GM12878 (cell line): ENCODE measurements at regions not wholly inside any gene's neighbourhood (a gene's known extent, or its start where the extent isn't known, plus 50 kb on each side); places are given as distances from the start of the nearest gene placed in this dataset.

ENCODE experiments used
- ATAC-seq: fragments of 200-7000 bp; cut with Tn5 transposase; 3 replicates; pipeline ENCODE4 v1.9.1; 2020; ENCODE audit warnings: mild to moderate bottlenecking, moderate library complexity
- BruUV-seq: library from RNA; stranded (reverse); fragments of 400-500 nt; replicated peaks from 2 replicates; lab custom pipeline; 2021; lab: Mats Ljungman, UMichigan
- CTCF ChIA-PET: fragments of 300-600 bp; sonication (Branson Sonifier 250); formaldehyde crosslinking; extraction: SDS; loops from one replicate; lab custom pipeline; 2021; ENCODE audit warnings: inconsistent platforms; lab: Yijun Ruan, JAX
- POLR2A ChIA-PET: fragments of 350-600 bp; formaldehyde crosslinking; extraction: SDS; loops from one replicate; lab custom pipeline; 2021; ENCODE audit warnings: inconsistent platforms; lab: Charles Lee
- RAD21 ChIA-PET: fragments of 300-600 bp; sonication (Branson Sonifier 250); formaldehyde crosslinking; loops from one replicate; lab custom pipeline; 2023; ENCODE audit warnings: antibody characterized with exemption; ENCODE audit not compliant: unreplicated experiment; lab: Charles Lee
- SMC1A ChIA-PET: fragments of 300-600 bp; sonication (Branson Sonifier 250); formaldehyde crosslinking; loops from one replicate; lab custom pipeline; 2023; ENCODE audit not compliant: unreplicated experiment, uncharacterized antibody; lab: Charles Lee
- DNase-seq: peaks from one replicate; pipeline ENCODE4 v3.0.0-alpha.2; 2011; ENCODE audit warnings: low read depth, low spot score
- FAIRE-seq: peaks from 3 replicates; lab custom pipeline; 2011; peaks lifted over from hg19 to GRCh38; lab: Jason Lieb, UNC
- H2AFZ ChIP-seq: 2 replicates; pipeline ENCODE4 v1.6.0; 2011; ENCODE audit warnings: low read depth, low read length, control low read depth; ENCODE audit not compliant: control insufficient read depth
- H3K27ac ChIP-seq: 2 replicates; pipeline ENCODE4 v1.5.1; 2011; ENCODE audit warnings: control low read depth; ENCODE audit not compliant: control insufficient read depth, insufficient read depth
- H3K27me3 ChIP-seq, 2 experiments: replicated peaks in 1 of 2; 2 replicates each; pipeline versions ENCODE4 v1.6.0 to v1.6.1; 2011; ENCODE audit warnings: low read length in 1 of 2; ENCODE audit not compliant: control insufficient read depth in 2 of 2, insufficient read depth in 2 of 2
- H3K36me3 ChIP-seq, 2 experiments: 2 replicates each; pipeline ENCODE4 v1.5.1; 2011; ENCODE audit warnings: low read length in 1 of 2; ENCODE audit not compliant: control insufficient read depth in 2 of 2, insufficient read depth in 2 of 2
- H3K4me1 ChIP-seq: 2 replicates; pipeline ENCODE4 v1.6.1; 2011; ENCODE audit warnings: mild to moderate bottlenecking, low read length, moderate library complexity, mixed read lengths; ENCODE audit not compliant: control insufficient read depth, insufficient read depth
- H3K4me2 ChIP-seq: 2 replicates; pipeline ENCODE4 v1.6.0; 2011; ENCODE audit warnings: control low read depth; ENCODE audit not compliant: control insufficient read depth, insufficient read depth
- H3K4me3 ChIP-seq: fragments of 200-600 bp; sonication (generic); 2 replicates; pipeline ENCODE4 v1.5.1; 2016
- H3K79me2 ChIP-seq: 2 replicates; pipeline ENCODE4 v1.6.0; 2011; ENCODE audit warnings: low read length; ENCODE audit not compliant: control insufficient read depth, insufficient read depth
- H3K9ac ChIP-seq: 2 replicates; pipeline ENCODE4 v1.8.0; 2011; ENCODE audit warnings: low read length, control low read depth, mixed read lengths; ENCODE audit not compliant: control insufficient read depth, insufficient read depth
- H3K9me3 ChIP-seq: replicated peaks from 3 replicates; pipeline ENCODE4 v1.5.1; 2011; ENCODE audit warnings: mild to moderate bottlenecking, low read length; ENCODE audit not compliant: control insufficient read depth, insufficient read depth
- H4K20me1 ChIP-seq: 2 replicates; pipeline ENCODE4 v1.6.0; 2011; ENCODE audit not compliant: control insufficient read depth, insufficient read depth
- BCL11A ChIP-seq: IDR thresholded peaks from 2 replicates; pipeline ENCODE4 v1.6.1; 2011; ENCODE audit warnings: low read depth, low read length
- CREB1 ChIP-seq: IDR thresholded peaks from 2 replicates; pipeline ENCODE4 v1.6.1; 2012; ENCODE audit warnings: low read depth, mild to moderate bottlenecking, inconsistent platforms
- CREM ChIP-seq: IDR thresholded peaks from 2 replicates; pipeline ENCODE4 v1.6.1; 2014; ENCODE audit warnings: antibody characterized with exemption, low read depth
- FOXM1 ChIP-seq: IDR thresholded peaks from 2 replicates; pipeline ENCODE4 v1.6.1; 2012; ENCODE audit warnings: low read depth, mild to moderate bottlenecking, inconsistent platforms, low read length, moderate library complexity
- GABPA ChIP-seq: IDR thresholded peaks from 2 replicates; pipeline ENCODE4 v1.6.1; 2014; ENCODE audit warnings: antibody characterized with exemption, low read depth, mild to moderate bottlenecking, inconsistent platforms
- JUNB ChIP-seq: IDR thresholded peaks from 2 replicates; pipeline ENCODE4 v1.6.1; 2016; ENCODE audit warnings: antibody characterized with exemption, mild to moderate bottlenecking
- MEF2A ChIP-seq: IDR thresholded peaks from 2 replicates; pipeline ENCODE4 v1.6.1; 2011; ENCODE audit warnings: low read depth, mild to moderate bottlenecking, low read length, moderate library complexity; ENCODE audit not compliant: insufficient read depth
- NFIC ChIP-seq: IDR thresholded peaks from 2 replicates; pipeline ENCODE4 v1.6.1; 2012; ENCODE audit warnings: low read depth, mild to moderate bottlenecking, inconsistent platforms, low read length, moderate library complexity
- POLR2A ChIP-seq: IDR thresholded peaks from 2 replicates; pipeline ENCODE4 v1.6.1; 2011; ENCODE audit warnings: low read depth, mild to moderate bottlenecking, low read length
- RAD21 ChIP-seq: IDR thresholded peaks from 2 replicates; pipeline ENCODE4 v1.6.1; 2011; ENCODE audit warnings: mild to moderate bottlenecking, low read depth, low read length, moderate library complexity; ENCODE audit not compliant: insufficient read depth
- RUNX3 ChIP-seq: IDR thresholded peaks from 2 replicates; pipeline ENCODE4 v1.6.1; 2012; ENCODE audit warnings: low read length, inconsistent platforms
- ZNF622 ChIP-seq: fragments of 450-650 bp; IDR thresholded peaks from 2 replicates; pipeline ENCODE4 v1.6.1; 2017; ENCODE audit warnings: mild to moderate bottlenecking, inconsistent platforms
- WGBS: methylation state at CpG from one replicate; pipeline ENCODE4 v1.1.6; 2016; ENCODE audit warnings: low lambda C conversion rate; ENCODE audit not compliant: insufficient replicate concordance, insufficient coverage; ENCODE audit errors: missing lambda C conversion rate; 5-methylcytosine and 5-hydroxymethylcytosine counted together
- in situ Hi-C: fragments of 300-500 bp; cut with MboI; formaldehyde crosslinking; loops from 9 replicates; pipeline ENCODE4 v1.14.3; 2018; ENCODE audit warnings: mixed read lengths
- intact Hi-C: fragments of 100-400 bp; cut with micrococcal nuclease; formaldehyde crosslinking; loops from one replicate; pipeline ENCODE4 v1.14.2; 2022; ENCODE audit not compliant: unreplicated experiment
- TF ChIP-seq, protein P1 (sequence below): fragments of 450-650 bp; IDR thresholded peaks from 2 replicates; pipeline ENCODE4 v1.6.1; 2016; ENCODE audit warnings: mild to moderate bottlenecking
- TF ChIP-seq, protein P2 (sequence below): fragments of 150-350 bp; IDR thresholded peaks from 2 replicates; pipeline ENCODE4 v1.6.1; 2014; ENCODE audit warnings: mild to moderate bottlenecking, low read depth, low read length
- TF ChIP-seq, protein P3 (sequence below): IDR thresholded peaks from 2 replicates; pipeline ENCODE4 v1.6.1; 2012; ENCODE audit warnings: low read length, inconsistent platforms

DNA sequence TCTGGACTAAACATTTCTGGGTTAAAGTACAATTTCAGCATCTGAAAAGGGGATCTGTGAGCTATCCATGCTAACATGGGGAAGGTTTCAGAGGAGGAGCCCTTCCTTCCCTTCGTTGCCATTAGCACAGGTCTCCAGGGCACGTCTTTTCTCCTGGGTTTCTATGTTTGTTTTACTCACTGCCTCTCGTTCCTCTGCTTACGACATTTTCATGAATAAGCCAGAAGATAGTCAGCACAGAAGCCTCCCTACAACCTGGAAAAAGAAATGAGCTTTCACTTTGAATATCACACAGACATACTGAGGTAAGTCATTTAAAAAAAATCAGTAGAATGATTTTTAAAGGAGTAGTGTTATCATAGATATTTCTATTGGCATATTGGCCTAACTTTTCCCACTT is 117.2 kb upstream of the KCNMB2 start:
- Histone ChIP-seq H4K20me1 (no peaks in the 10 kb centered on the region), H3K4me3 (no peak overlapping the region), H3K27me3 (no peaks in the 10 kb centered on the region), H2AFZ (peak overlapping the region; percentile 57), H3K4me2 (peak overlapping the region; percentile 49), H3K79me2 (no peaks in the 10 kb centered on the region), H3K36me3 (no peaks in the 10 kb centered on the region), H3K27ac (no peak overlapping the region), H3K4me1 (no peaks in the 10 kb centered on the region), H3K9ac (0 out of 2 replicates have a peak overlapping the region, but pooled peaks have one; percentile 7), H3K9me3 (no peaks in the 10 kb centered on the region)
- BruUV-seq = no TSS peak
- WGBS = 0% methylated on average over 4 of the region's 4 CpGs
- POLR2A ChIA-PET = no interaction called here
- FAIRE-seq = no peak
- intact Hi-C loops = no loop called here
- ATAC-seq = no peak
- in situ Hi-C loops = no loop called here
- RAD21 ChIA-PET = interaction anchor here (1.0 kb wide), 1 partner anchor 16 kb away, joined by 6 read pairs; no protein-coding TSS in a partner anchor
- CTCF ChIA-PET = interaction anchor here (1.7 to 3.6 kb wide), 2 partner anchors 10 to 15 kb away, joined by 4 to 19 read pairs; no protein-coding TSS in a partner anchor
- no peak for DNase-seq
- SMC1A ChIA-PET = interaction anchor here (1.2 to 1.4 kb wide), 4 partner anchors 14 to 927 kb away, joined by 3 to 8 read pairs (median 4); no protein-coding TSS in a partner anchor
- TF ChIP-seq, protein P1, sequence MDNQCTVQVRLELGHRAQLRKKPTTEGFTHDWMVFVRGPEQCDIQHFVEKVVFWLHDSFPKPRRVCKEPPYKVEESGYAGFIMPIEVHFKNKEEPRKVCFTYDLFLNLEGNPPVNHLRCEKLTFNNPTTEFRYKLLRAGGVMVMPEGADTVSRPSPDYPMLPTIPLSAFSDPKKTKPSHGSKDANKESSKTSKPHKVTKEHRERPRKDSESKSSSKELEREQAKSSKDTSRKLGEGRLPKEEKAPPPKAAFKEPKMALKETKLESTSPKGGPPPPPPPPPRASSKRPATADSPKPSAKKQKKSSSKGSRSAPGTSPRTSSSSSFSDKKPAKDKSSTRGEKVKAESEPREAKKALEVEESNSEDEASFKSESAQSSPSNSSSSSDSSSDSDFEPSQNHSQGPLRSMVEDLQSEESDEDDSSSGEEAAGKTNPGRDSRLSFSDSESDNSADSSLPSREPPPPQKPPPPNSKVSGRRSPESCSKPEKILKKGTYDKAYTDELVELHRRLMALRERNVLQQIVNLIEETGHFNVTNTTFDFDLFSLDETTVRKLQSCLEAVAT = no peak
- TF ChIP-seq BCL11A (no peak), JUNB (peak; percentile 43), POLR2A (no peak), MEF2A (no peak), ZNF622 (no peak), CREB1 (no peak)

DNA sequence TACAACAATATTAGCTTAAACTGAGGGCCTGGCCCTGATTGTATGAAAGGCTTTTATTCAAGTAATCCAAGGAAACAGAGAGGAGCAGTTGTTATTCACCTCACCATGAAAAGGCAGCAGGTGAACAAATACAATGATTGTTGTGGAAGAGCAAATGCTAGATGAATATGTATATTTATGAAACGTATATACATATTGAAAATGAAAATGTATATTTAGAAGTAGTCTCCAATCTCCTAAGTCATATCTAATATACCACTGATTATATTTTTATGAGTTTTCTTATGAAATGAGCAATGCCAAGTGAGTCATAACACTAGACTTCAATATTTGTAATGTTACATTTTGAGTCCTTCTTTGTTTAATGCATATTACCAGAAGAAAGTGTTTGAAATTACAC is 116.2 kb upstream of the KCNMB2 start:
- no TSS peak for BruUV-seq
- no peak overlapping the region for H3K9ac ChIP-seq
- no peak for DNase-seq
- ATAC-seq = no peak
- H4K20me1 ChIP-seq = no peaks in the 10 kb centered on the region
- POLR2A ChIA-PET = no interaction called here
- in situ Hi-C loops = no loop called here
- no peaks in the 10 kb centered on the region for H3K4me1 ChIP-seq
- TF ChIP-seq, protein P2, sequence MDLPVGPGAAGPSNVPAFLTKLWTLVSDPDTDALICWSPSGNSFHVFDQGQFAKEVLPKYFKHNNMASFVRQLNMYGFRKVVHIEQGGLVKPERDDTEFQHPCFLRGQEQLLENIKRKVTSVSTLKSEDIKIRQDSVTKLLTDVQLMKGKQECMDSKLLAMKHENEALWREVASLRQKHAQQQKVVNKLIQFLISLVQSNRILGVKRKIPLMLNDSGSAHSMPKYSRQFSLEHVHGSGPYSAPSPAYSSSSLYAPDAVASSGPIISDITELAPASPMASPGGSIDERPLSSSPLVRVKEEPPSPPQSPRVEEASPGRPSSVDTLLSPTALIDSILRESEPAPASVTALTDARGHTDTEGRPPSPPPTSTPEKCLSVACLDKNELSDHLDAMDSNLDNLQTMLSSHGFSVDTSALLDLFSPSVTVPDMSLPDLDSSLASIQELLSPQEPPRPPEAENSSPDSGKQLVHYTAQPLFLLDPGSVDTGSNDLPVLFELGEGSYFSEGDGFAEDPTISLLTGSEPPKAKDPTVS = no peak
- peak; percentile 56; the same call in 1 of the 2 replicates for TF ChIP-seq MEF2A
- no peak for TF ChIP-seq RAD21
- TF ChIP-seq RUNX3 = peak; percentile 39; the same call in 1 of the 2 replicates
- TF ChIP-seq FOXM1 = peak; percentile 82; the same call in 1 of the 2 replicates
- peak; percentile 61; the same call in 1 of the 2 replicates for TF ChIP-seq GABPA
- peak; percentile 97 for TF ChIP-seq JUNB
- peak; percentile 46; the same call in 1 of the 2 replicates for TF ChIP-seq CREM
- TF ChIP-seq NFIC = peak; percentile 90
- TF ChIP-seq, protein P3, sequence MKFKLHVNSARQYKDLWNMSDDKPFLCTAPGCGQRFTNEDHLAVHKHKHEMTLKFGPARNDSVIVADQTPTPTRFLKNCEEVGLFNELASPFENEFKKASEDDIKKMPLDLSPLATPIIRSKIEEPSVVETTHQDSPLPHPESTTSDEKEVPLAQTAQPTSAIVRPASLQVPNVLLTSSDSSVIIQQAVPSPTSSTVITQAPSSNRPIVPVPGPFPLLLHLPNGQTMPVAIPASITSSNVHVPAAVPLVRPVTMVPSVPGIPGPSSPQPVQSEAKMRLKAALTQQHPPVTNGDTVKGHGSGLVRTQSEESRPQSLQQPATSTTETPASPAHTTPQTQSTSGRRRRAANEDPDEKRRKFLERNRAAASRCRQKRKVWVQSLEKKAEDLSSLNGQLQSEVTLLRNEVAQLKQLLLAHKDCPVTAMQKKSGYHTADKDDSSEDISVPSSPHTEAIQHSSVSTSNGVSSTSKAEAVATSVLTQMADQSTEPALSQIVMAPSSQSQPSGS = peak; percentile 45; the same call in 1 of the 2 replicates
- TF ChIP-seq, all 136 proteins: peak for 8
- no peak overlapping the region for H3K4me2 ChIP-seq
- H3K9me3 ChIP-seq = no peaks in the 10 kb centered on the region
- no peak overlapping the region for H3K27ac ChIP-seq
- ChIA-PET SMC1A (interaction anchor here (1.2 to 1.4 kb wide), 3 partner anchors 13 to 926 kb away, joined by 3 to 8 read pairs (median 4); no protein-coding TSS in a partner anchor), CTCF (interaction anchor here (1.7 to 3.6 kb wide), 2 partner anchors 11 to 14 kb away, joined by 4 to 19 read pairs; no protein-coding TSS in a partner anchor), RAD21 (no interaction called here)
- no peak overlapping the region for H2AFZ ChIP-seq
- no peaks in the 10 kb centered on the region for H3K36me3 ChIP-seq
- intact Hi-C loops = no loop called here
- peak; percentile 23 for FAIRE-seq
- no peaks in the 10 kb centered on the region for H3K79me2 ChIP-seq
- H3K27me3 ChIP-seq = no peaks in the 10 kb centered on the region
- no peak overlapping the region for H3K4me3 ChIP-seq
- WGBS = 0% methylated on average over 1 of the region's 1 CpG
